ENCODE measurements at regions not wholly inside any gene's neighbourhood (a gene's known extent, or its start where the extent isn't known, plus 50 kb on each side); places are given as distances from the start of the nearest gene placed in this dataset.
"Not testable (repeated sequence)": the region's sequence is repeated elsewhere in the genome, so short reads cannot be mapped to it uniquely, and the experiment has no call there.

- H3K4me1 ChIP-seq (ENCODE audit: control insufficient read depth, insufficient read depth, low read length, poor library complexity, severe bottlenecking); H3K4me3 ChIP-seq (ENCODE audit: extremely low read depth, insufficient read depth, low read length, poor library complexity, severe bottlenecking); H3K9me3 ChIP-seq (ENCODE audit: control insufficient read depth, low read length); H3K36me3 ChIP-seq (ENCODE audit: control insufficient read depth, insufficient read depth, low read length); H3K27ac ChIP-seq (ENCODE audit: low read depth, low read length, severe bottlenecking): not testable (repeated sequence)
- WGBS, 2 experiments (ENCODE audit: insufficient coverage in 2 of 2): 56 to 94% methylated on average over 1 to 2 of the region's 2 CpGs
Measured at GRCh38 chr1:73183581-73183980, 901.2 kb upstream of the NEGR1 start.

GRCh38 chr1:73181190-73181540, 898.8 kb upstream of the NEGR1 start:
- Histone ChIP-seq H3K27ac (ENCODE audit: low read depth, low read length, severe bottlenecking) (no peak overlapping the region), H3K4me1 (ENCODE audit: control insufficient read depth, insufficient read depth, low read length, poor library complexity, severe bottlenecking) (no peaks in the 10 kb centered on the region), H3K9me3 (ENCODE audit: control insufficient read depth, low read length) (no peaks in the 10 kb centered on the region), H3K4me3 (ENCODE audit: extremely low read depth, insufficient read depth, low read length, poor library complexity, severe bottlenecking) (no peak overlapping the region), H3K36me3 (ENCODE audit: control insufficient read depth, insufficient read depth, low read length) (no peaks in the 10 kb centered on the region)
- 95 to 96% methylated on average over 12 of the region's 13 CpGs for WGBS, 2 experiments (ENCODE audit: insufficient coverage in 2 of 2)

- H3K4me3 ChIP-seq (ENCODE audit: extremely low read depth, insufficient read depth, low read length, poor library complexity, severe bottlenecking): no peak overlapping the region
- H3K27ac ChIP-seq (ENCODE audit: low read depth, low read length, severe bottlenecking): no peak overlapping the region
- WGBS, 2 experiments (ENCODE audit: insufficient coverage in 2 of 2): 77 to 97% methylated on average over 5 to 9 of the region's 10 CpGs
- no peaks in the 10 kb centered on the region for H3K9me3 ChIP-seq (ENCODE audit: control insufficient read depth, low read length)
- no peaks in the 10 kb centered on the region for H3K36me3 ChIP-seq (ENCODE audit: control insufficient read depth, insufficient read depth, low read length)
- H3K4me1 ChIP-seq (ENCODE audit: control insufficient read depth, insufficient read depth, low read length, poor library complexity, severe bottlenecking): no peaks in the 10 kb centered on the region
Measured at GRCh38 chr1:73180397-73181189, 898.3 kb upstream of the NEGR1 start.

GRCh38 chr1:73176902-73177301, 894.6 kb upstream of the NEGR1 start:
- no peaks in the 10 kb centered on the region for H3K36me3 ChIP-seq (ENCODE audit: control insufficient read depth, insufficient read depth, low read length)
- WGBS, 2 experiments (ENCODE audit: insufficient coverage in 2 of 2): 60 to 71% methylated on average over 1 of the region's 2 CpGs
- no peak overlapping the region for H3K27ac ChIP-seq (ENCODE audit: low read depth, low read length, severe bottlenecking)
- H3K4me1 ChIP-seq (ENCODE audit: control insufficient read depth, insufficient read depth, low read length, poor library complexity, severe bottlenecking): no peaks in the 10 kb centered on the region
- no peak overlapping the region for H3K4me3 ChIP-seq (ENCODE audit: extremely low read depth, insufficient read depth, low read length, poor library complexity, severe bottlenecking)
- no peaks in the 10 kb centered on the region for H3K9me3 ChIP-seq (ENCODE audit: control insufficient read depth, low read length)

- 100% methylated on average over 1 of the region's 2 CpGs for WGBS, 2 experiments (ENCODE audit: insufficient coverage in 2 of 2)
- H3K9me3 ChIP-seq (ENCODE audit: control insufficient read depth, low read length): no peaks in the 10 kb centered on the region
- no peaks in the 10 kb centered on the region for H3K4me1 ChIP-seq (ENCODE audit: control insufficient read depth, insufficient read depth, low read length, poor library complexity, severe bottlenecking)
- H3K27ac ChIP-seq (ENCODE audit: low read depth, low read length, severe bottlenecking): no peak overlapping the region
- H3K4me3 ChIP-seq (ENCODE audit: extremely low read depth, insufficient read depth, low read length, poor library complexity, severe bottlenecking): no peak overlapping the region
- no peaks in the 10 kb centered on the region for H3K36me3 ChIP-seq (ENCODE audit: control insufficient read depth, insufficient read depth, low read length)
Measured at GRCh38 chr1:73167009-73167657, 884.8 kb upstream of the NEGR1 start.

GRCh38 chr1:73162564-73162963, 880.2 kb upstream of the NEGR1 start:
- H3K4me1 ChIP-seq (ENCODE audit: control insufficient read depth, insufficient read depth, low read length, poor library complexity, severe bottlenecking): no peaks in the 10 kb centered on the region
- 67 to 94% methylated on average over 1 to 3 of the region's 5 CpGs for WGBS, 2 experiments (ENCODE audit: insufficient coverage in 2 of 2)
- H3K9me3 ChIP-seq (ENCODE audit: control insufficient read depth, low read length): no peaks in the 10 kb centered on the region
- H3K27ac ChIP-seq (ENCODE audit: low read depth, low read length, severe bottlenecking): peak overlapping the region; percentile 78
- H3K4me3 ChIP-seq (ENCODE audit: extremely low read depth, insufficient read depth, low read length, poor library complexity, severe bottlenecking): no peak overlapping the region
- H3K36me3 ChIP-seq (ENCODE audit: control insufficient read depth, insufficient read depth, low read length): no peaks in the 10 kb centered on the region

- Histone ChIP-seq H3K27ac (ENCODE audit: low read depth, low read length, severe bottlenecking) (peak overlapping the region; percentile 78), H3K4me3 (ENCODE audit: extremely low read depth, insufficient read depth, low read length, poor library complexity, severe bottlenecking) (no peak overlapping the region), H3K9me3 (ENCODE audit: control insufficient read depth, low read length) (no peaks in the 10 kb centered on the region), H3K4me1 (ENCODE audit: control insufficient read depth, insufficient read depth, low read length, poor library complexity, severe bottlenecking) (no peaks in the 10 kb centered on the region), H3K36me3 (ENCODE audit: control insufficient read depth, insufficient read depth, low read length) (no peaks in the 10 kb centered on the region)
- no CpG with 5 or more reads among the region's 1 CpG for WGBS, 2 experiments (ENCODE audit: insufficient coverage in 2 of 2)
Measured at GRCh38 chr1:73161418-73161817, 879.1 kb upstream of the NEGR1 start.

- Histone ChIP-seq H3K36me3 (ENCODE audit: control insufficient read depth, insufficient read depth, low read length) (no peaks in the 10 kb centered on the region), H3K4me1 (ENCODE audit: control insufficient read depth, insufficient read depth, low read length, poor library complexity, severe bottlenecking) (no peaks in the 10 kb centered on the region), H3K27ac (ENCODE audit: low read depth, low read length, severe bottlenecking) (no peak overlapping the region), H3K4me3 (ENCODE audit: extremely low read depth, insufficient read depth, low read length, poor library complexity, severe bottlenecking) (no peak overlapping the region), H3K9me3 (ENCODE audit: control insufficient read depth, low read length) (no peaks in the 10 kb centered on the region)
- WGBS, 2 experiments (ENCODE audit: insufficient coverage in 2 of 2): no CpG with 5 or more reads among the region's 1 CpG
Measured at GRCh38 chr1:73160759-73161158, 878.4 kb upstream of the NEGR1 start.

- Histone ChIP-seq H3K36me3 (ENCODE audit: control insufficient read depth, insufficient read depth, low read length) (no peaks in the 10 kb centered on the region), H3K4me1 (ENCODE audit: control insufficient read depth, insufficient read depth, low read length, poor library complexity, severe bottlenecking) (no peaks in the 10 kb centered on the region), H3K27ac (ENCODE audit: low read depth, low read length, severe bottlenecking) (no peak overlapping the region), H3K9me3 (ENCODE audit: control insufficient read depth, low read length) (no peaks in the 10 kb centered on the region), H3K4me3 (ENCODE audit: extremely low read depth, insufficient read depth, low read length, poor library complexity, severe bottlenecking) (no peak overlapping the region)
Measured at GRCh38 chr1:73144311-73144710, 862.0 kb upstream of the NEGR1 start.

- Histone ChIP-seq H3K9me3 (ENCODE audit: control insufficient read depth, low read length) (no peaks in the 10 kb centered on the region), H3K4me1 (ENCODE audit: control insufficient read depth, insufficient read depth, low read length, poor library complexity, severe bottlenecking) (no peaks in the 10 kb centered on the region), H3K4me3 (ENCODE audit: extremely low read depth, insufficient read depth, low read length, poor library complexity, severe bottlenecking) (no peak overlapping the region), H3K27ac (ENCODE audit: low read depth, low read length, severe bottlenecking) (no peak overlapping the region), H3K36me3 (ENCODE audit: control insufficient read depth, insufficient read depth, low read length) (no peaks in the 10 kb centered on the region)
Measured at GRCh38 chr1:73136975-73137374, 854.6 kb upstream of the NEGR1 start.

- no peak overlapping the region for H3K4me3 ChIP-seq (ENCODE audit: extremely low read depth, insufficient read depth, low read length, poor library complexity, severe bottlenecking)
- no peak overlapping the region for H3K27ac ChIP-seq (ENCODE audit: low read depth, low read length, severe bottlenecking)
- H3K36me3 ChIP-seq (ENCODE audit: control insufficient read depth, insufficient read depth, low read length): no peaks in the 10 kb centered on the region
- 83% methylated on average over 1 of the region's 2 CpGs; no CpG with 5 or more reads in 1 of the 2 experiments for WGBS, 2 experiments (ENCODE audit: insufficient coverage in 2 of 2)
- no peaks in the 10 kb centered on the region for H3K4me1 ChIP-seq (ENCODE audit: control insufficient read depth, insufficient read depth, low read length, poor library complexity, severe bottlenecking)
- H3K9me3 ChIP-seq (ENCODE audit: control insufficient read depth, low read length): no peaks in the 10 kb centered on the region
Measured at GRCh38 chr1:73106931-73107330, 824.6 kb upstream of the NEGR1 start.

Measured in mesodermal cell (in vitro differentiated cells).